LHCN-M2 (cell line): ENCODE measurements at regions not wholly inside any gene's neighbourhood (a gene's known extent, or its start where the extent isn't known, plus 50 kb on each side); places are given as distances from the start of the nearest gene placed in this dataset.

Experiments
- DNase-seq: peaks from one replicate; pipeline ENCODE4 v3.0.0-alpha.2; 2012; ENCODE audit warnings: low read depth

DNA sequence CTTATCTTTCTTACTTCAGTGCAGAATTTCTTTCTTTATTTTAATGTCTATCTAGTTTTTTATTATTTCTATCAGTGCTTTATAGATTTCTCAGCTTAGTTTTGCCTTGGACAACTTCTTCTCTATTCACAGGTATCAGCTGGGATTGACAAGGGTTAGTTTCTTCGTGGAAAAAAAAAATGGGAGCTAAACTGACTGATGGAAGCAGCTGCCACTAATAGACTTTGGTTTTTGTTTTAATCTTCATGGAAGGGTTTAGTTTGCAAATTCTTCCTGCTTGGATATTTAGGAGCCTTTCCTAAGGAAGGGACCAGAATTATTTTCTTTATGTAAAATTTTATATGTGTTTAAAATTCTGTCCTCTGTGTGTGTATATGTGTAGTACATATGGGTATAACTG, 306.1 kb upstream of the FMN2 start:
- DNase-seq, result no peak

DNA sequence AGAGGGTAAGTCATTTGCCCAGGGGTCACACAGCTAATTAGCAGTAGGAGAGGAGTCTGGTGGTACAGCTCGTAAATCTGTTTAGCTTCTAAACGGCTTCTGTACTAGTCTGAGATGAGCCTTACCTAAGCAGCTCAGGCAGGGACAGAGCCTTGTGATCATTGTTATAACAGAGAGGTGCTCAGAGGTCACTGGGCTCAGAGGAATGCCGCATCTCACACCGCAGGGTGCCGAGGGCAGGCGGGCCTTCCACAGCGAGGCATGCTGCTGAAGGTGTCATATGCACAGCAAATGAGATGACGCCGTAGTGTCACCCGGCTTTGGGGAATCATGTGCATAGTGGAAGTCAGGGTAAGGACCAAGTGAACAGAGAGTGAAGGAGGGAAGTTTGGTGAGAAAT, 305.2 kb upstream of the FMN2 start:
- DNase-seq, result no peak

DNA sequence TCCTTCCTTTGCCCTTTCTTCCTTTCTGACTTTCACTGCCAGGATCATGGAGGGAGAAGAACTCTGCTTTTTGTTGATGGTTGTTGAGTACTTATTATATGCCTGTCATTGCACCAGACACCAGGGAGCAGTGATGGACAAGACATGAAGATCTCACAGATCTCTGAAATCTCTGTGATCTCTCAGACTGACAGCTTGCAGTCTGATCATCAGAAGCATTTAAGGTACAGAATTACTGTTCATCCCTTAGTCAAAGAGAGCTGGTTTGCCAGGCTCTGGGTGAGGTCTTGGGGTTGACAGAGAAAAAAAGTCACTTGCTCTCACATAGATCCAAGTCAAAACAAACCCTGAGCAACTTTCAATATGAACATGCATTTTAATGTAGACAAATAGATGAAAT, 299.5 kb upstream of the FMN2 start:
- DNase-seq, result no peak

DNA sequence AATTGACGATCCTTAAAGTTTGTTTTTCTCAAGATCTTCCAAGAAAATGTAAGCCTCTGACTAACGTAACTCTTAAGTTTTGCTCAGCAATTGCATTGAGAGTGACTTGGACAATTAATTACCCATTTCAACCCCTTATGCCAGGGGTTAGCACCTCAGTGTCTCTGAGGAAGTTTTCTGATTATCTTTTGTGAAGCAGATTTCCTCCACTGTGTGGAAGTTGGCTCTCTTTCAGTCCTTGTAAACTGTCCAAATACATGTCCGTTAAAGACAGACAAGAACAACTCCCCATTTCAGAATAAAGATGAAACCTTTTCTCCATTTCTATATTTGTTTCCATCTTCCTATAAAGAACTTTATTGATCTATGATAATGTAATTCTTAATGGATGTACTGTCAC, 296.4 kb upstream of the FMN2 start:
- DNase-seq, result no peak

DNA sequence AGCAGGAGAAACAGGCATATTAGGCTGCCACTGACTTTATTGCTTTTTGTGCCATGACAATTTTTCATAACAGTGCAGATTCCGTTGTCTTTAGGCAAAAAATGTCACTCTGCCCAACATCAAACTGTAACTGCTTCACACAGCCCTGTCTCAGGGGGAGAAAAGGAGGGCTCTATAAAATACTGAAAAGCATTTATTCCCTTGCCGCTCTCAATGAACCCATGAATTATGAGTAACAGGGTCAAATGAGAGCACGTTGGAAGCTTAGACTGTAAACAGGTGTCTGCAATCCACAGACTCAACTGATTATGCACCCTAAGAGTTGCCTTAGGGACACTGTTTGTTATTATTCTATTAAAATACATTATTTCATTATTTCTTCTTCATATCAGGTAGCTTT, 292.1 kb upstream of the FMN2 start:
- DNase-seq, result no peak

DNA sequence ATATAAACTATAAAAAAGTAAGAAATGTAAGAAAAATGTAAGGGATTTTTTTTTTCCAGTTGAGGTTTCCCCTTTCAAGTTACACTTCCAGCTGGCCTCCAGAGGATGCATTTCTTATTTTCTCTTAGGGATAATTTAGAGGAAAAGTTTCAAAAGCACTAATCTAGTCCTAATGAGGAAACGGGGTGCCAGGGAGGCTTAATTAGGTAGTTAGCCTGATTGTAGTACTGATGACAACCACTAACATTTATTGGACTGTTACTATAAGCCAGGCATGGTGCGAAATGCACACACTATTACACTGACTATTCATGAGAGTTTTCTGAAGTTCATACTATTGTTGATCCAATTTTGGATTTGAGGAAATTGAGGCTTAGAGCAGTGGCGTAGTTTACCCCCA, 290.8 kb upstream of the FMN2 start:
- no peak for DNase-seq

DNA sequence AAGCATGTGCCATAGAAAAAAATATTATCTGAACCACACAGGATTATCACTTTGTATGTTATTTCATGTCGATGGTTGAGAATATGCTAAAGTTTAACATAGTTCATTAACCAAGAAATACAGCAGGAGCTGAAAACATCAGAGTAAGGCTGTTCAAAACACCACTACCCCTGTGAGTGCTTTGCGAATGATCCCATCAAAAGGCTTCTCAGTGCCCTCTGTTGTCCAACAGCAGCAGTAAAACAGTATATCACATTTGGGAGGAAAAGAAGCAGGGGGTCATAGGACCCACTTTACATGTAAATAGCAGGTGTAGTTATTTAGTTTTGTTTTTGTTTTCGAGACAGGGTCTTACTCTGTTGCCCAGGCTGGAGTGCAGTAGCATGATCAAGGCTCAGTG, 289.4 kb upstream of the FMN2 start:
- DNase-seq, result no peak

DNA sequence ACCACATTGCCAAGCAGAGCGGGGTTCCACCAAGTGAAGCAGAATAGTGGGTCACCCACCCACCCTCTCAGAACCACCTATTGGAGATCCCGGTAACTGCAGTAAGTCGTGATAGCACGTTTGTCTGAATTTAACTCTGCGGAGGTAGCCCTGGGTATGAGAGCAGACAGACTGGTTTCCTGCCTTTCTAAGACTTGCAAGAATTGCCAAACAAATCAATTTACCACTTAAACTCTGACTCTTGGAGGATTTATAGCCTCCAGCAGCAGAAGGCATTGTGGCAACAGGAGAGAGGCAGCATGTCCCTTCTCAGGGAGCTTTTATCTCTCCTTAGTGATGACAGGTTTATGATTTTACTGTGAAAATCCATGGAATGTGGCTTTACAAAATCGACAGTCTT, 287.9 kb upstream of the FMN2 start:
- DNase-seq, result no peak

DNA sequence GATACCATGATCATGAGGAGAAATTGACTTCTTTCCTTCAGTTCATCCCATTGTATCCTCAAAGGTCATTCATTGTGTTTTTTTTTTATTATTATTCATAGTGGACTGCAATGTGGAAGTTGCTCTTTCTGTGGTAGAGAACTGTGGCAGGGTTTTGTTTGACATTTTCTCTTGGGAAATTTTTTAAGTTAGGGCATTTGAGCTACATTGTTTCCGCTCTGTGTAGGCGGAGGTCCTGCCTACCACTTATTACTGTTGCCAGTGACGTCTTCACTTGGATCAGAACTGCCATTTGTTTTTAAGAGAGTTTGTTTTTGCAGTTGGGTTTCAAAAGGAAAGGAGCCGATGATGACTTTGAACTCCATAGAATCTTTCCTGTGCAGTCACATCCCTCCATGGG, 287.4 kb upstream of the FMN2 start:
- no peak for DNase-seq

DNA sequence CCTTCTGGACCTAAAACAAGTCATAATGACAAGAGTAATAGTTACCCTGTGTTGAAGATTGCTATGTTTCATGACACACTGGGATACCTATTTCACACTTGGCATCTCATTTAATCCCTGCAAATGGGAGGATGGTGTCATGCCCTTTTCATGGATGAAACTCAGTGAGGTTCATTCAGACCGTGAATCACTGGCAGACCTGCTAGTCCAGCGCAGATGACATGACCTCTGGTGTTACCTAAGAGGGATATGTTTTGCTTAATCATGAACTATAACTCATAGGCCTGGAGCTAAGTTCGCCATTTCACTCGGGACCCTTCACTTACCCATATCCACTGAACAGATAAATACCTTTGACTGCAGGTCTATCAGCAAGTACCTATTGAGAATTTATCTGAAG, 286.6 kb upstream of the FMN2 start:
- no peak for DNase-seq

DNA sequence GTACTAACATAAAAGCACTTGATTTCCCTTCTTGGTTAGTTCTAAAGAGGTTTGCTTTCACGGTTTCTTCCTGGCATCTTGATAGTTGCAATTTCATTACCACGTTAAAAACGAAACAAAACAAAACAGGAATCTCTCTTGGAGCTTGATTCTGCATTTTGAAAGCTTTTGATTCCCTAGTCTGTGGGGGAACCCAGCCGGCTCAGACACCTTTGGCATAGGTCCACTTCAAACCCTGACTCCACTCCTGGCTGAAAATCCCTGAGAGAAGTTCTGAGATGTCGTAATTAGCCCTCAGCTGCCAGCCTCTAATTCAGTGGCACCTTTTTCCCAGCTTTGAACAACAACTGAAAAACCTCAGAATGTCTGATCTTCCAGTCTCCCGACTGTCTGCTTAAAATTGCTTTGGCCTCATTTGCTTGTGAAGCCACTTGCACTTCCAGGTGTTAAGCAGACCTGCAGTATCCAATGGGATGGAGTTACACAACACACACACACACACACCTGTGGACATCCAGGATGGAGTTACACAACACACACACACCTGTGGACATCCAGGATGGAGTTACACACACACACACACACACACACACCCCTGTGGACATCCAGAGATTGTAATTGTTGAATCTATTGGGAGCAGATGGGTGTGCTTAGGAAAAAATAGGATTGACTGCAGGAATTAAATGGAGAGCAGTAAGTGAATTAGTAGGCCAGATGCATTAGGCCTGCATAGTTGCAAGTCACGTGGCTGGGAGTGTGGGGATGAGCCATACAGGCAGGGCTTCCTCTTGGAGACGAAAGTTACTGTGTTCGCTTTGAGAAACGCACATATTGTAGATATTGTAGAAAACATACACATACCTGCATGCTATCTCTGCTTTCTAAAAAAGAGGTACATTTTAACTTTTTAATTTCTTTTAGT, 285.6 kb upstream of the FMN2 start:
- DNase-seq, result no peak

DNA sequence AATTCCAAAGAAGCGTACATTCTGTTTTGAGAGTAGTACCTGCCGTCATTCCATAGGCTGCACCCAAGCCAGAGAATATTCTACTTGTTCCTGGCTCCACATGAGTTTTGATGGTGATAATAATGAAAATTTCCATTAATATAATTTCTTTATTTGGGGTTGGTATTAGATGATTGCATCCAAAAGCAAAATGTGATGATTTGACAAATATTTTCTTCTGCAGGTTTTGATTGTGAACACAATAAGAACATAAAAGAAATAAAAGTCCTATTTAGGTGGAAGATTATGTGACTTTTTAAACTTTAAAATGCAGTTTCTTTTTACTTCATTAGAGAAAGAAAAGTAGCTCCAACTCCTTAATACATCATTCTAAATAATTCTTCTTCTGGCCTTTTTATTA, 284.8 kb upstream of the FMN2 start:
- no peak for DNase-seq

DNA sequence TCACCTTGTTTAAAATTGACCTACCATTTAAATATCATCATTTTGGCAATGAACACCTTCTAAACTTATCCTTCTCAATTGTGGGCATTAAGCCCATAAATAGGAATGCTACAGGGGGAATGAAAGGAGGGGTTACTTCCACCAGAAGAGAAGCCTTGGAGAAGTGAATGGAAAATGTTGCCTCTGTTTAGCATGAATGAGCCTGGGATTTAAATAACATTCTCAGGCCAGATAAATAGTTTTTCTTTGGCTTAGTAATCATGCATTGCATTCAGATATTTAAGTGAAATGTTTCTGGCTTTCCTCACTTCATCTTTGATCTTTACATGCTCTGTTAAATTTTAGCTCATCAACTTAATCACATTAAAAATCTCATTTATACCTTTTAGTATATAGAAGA, 284.3 kb upstream of the FMN2 start:
- no peak for DNase-seq

DNA sequence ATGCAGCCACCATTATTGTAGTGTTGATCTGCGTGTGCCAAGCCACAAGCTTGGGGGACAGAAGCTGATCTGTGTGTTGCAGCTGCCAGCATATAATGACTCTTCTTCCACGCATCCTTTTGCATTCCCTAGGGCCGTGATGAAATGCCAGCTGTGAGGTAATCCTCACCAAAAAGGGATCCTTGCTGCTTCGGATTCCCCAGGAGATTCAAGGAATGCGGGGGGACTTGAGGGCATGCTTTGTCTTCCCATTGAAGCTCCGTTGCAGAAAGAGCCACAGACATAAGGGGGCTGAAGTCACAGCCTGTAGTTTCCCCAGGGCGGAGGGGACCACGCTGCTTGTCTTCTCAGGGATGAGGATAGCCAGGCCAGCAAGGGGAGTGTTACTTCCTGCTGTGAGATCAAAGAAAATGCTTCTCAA, 281.6 kb upstream of the FMN2 start:
- DNase-seq, result peak; percentile 88

DNA sequence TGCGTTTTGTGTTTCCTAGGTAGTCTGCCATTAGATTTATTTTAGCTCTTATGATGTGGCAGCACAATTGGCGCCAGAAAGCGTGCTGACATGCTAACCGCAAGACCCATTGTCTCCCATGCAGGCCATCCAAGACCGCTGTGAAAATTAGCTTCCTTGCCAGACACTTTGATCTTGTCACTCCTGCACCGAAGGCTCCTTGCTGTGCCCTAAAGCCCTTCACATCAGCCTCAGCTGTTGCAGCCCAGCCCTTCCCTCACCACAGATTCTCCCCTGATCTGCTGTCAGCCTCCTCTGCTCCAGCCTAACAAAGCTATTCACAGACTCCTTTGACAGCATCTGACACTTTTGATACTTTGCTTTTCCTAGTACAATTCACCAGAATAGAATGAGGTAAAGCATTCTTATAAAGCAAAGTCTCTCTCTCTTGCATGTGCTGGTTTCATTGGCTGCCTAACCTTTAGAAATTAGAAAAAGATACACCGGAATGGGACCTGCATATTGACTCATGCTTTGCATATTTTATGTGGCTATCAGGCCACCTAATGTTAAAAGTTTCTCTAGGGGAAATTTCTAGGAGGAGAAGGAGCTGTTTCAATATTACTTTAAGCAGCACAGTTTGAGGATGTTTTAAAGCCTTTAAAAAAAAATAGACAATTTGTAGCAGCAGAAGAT, 280.3 kb upstream of the FMN2 start:
- peak; percentile 80 for DNase-seq

DNA sequence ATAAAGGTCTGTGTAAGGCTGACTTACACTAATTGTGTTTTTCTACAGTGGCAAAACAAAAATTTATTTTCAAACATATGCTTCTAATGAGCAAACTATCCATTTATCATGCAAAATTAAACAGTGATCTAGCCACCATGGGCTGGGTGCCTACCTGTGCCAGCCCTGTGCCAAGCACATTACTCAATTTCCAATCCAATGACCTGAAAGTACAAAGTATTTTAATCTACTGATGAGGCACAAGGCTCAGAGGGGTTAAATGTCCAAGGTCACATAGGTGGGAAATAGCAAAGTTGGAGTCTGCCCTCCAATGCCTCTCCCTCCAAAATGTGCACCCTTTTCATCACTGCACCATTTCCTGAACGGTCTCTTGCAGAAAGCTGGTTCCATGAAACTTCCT, 279.1 kb upstream of the FMN2 start:
- DNase-seq, result no peak

DNA sequence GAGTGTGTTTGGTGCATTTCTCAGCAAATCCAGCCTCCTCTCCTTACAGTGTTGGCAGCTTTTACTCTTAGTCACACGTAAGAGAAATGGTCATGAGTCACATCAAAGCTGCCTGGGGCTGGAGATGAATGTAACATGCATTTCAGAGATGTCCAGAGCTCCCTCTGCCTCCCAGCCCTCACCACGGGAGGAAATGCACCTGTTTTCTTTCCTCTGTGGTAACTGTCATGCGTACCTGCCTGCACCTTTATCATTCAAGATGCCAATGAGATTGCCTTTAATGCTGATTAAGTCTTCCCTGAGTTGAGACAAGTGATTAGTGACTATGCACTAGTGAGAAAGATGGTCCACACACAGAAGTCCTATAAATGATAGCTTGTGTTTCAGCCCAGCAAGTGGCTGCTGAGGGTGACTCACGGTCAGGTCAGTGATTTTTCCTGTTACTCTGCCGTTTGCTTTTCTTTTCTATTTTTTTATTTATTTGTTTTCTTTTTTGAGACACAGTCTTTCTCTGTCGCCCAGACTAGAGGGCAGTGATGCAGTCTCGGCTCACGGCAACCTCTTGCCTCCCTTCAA, 277.3 kb upstream of the FMN2 start:
- DNase-seq, result peak; percentile 93

DNA sequence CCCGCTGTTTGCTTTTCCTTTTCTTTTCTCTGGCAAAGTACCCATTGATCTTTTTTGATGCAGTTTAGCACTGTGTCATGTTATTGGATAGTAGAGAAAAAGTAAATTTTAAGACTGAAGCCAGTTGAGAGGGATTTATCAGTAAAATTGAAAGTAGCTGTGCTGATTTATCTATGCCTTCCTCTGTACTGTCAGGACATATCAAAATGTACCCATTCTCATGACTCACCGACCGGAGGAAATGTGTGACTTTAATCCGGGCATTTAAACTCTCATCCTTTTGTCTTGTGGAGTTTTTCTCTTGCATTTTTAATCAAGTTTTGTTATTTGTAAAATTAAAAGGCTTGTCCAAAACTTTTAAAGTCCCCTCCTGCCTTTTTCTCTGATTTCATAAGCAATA, 276.6 kb upstream of the FMN2 start:
- no peak for DNase-seq

DNA sequence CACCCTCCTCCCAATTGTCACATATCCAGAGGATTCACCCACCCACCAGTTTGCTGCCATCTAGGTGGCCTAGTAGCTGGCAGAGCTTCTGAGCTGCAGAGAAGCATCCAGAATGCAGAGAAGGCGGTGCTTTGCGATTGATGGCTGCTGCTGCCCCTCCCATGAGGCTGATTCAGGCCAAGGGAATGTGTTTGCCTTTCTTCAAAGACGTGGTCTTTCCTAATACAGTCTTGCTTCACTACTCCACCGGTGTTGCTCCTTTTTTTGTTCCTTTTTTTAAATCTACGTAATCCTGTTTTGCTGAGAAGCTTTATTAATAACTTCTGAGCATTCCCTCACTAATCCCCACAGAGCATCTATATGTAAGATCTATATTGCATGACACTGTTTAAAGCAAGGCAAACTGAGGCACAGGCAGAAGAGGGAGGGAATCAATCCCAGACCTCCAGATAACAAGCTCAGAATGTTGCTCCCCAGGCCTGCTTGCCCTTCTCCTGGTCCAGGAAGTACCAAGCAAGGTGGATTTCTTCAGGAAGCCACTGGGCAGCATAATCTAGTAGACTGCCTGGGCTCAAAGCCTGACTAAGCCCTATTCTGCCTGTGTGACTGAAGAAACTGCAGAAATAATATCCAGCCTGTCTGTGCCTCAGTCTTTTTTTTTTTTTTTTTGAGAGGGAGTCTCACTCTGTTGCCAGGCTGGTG, 275.5 kb upstream of the FMN2 start:
- DNase-seq, result peak; percentile 82

DNA sequence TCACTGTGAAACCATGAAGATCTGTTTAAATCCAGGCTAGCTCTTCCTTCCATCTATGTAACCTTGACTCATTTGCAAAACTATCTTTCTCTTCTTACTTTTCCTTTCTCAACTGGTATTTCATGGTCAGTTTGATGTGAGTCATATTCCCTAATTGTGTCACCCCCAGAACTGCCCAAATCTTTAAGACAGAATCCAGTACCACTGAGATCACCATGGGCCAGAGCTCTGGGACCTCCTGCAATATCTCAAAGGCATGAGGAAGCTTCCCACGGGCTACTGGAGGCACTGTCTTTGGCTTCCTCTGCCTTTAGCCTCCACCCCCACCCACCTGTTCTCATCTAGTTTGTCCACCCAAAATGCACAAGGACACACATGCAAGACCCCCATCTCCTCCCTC, 274.4 kb upstream of the FMN2 start:
- DNase-seq, result peak; percentile 29

DNA sequence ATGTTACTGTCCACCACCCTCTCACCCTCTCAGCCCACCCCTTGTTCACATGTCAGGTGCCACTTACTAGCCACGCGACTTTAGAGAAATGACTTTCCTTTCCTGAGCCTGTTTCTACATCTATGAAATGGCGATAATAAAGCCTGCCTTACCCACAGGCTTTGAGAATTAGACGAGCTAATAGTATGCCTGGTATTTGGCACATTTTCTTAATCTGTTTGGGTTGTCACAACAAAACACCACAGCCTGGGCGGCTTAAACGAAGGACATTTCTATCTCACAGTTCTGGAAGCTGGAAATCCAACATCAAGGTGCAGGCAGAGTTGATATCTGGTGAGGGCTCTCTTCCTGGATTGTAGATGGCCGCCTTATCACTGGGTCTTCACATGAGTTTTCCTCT, 273.9 kb upstream of the FMN2 start:
- no peak for DNase-seq

DNA sequence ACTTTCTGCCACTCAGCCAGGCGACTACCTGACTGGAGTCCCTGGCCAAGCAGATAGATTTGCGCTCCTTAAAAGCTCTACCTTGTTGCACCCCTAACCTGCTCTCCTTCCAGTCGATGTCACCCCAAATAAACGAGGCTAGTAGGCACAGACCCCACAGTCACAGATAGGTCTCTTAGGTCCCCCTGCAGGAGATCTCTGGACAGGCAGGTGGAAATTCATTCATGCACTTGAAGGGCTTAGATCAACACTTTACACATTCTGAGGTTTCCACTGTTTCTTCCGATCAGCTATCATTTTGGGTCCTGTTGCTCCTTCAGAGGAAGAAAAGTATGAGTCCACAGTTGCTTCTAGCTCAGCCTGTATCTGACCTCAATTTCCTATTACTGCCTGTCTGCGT, 272.6 kb upstream of the FMN2 start:
- DNase-seq, result no peak
